ENCODE measurements at regions not wholly inside any gene's neighbourhood (a gene's known extent, or its start where the extent isn't known, plus 50 kb on each side); places are given as distances from the start of the nearest gene placed in this dataset.

DNA sequence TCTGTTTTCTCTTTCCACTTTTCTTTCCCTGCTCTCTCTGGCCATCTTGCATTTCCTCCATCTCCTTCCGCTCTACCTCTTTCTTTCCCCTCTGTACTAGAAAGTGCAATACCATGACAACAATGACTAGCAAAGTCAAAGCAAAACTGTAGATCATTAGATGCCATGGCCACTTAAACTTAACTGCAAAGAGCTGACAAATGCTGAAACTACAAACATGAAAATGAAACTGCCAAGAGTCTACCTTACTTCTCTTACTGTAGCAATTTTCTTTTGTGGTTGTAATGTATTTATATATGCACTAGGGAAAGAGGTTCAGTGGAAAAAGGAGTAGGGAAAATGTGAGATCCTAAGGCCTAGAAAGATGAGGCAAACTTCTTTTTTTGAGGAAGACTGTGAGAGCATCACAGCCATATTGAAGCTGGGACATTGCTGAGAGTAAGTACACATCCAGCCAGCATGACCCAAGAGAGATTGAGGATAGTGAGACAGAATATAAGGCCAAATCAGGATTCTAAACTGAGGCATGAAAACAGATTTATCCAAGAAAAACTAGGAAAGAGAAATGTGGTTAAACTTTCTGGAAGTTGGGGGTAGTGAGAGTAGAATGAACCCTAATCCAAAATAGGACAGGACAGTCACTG lies 276.6 kb upstream of the NAV3 start:
- Histone ChIP-seq H3K9me3 (replicated peaks; ENCODE audit: control insufficient read depth, insufficient read depth, low read length) (no peaks in the 10 kb centered on the region), H3K4me3 (no peak overlapping the region), H2AFZ (ENCODE audit: control insufficient read depth, low read depth, low read length) (peak overlapping the region; percentile 65), H3K79me2 (ENCODE audit: control insufficient read depth, insufficient read depth, low read length) (no peaks in the 10 kb centered on the region), H3K27ac (ENCODE audit: control insufficient read depth, insufficient read depth) (no peak overlapping the region; the same call in 1 of the 2 replicates), H4K20me1 (ENCODE audit: control insufficient read depth, insufficient read depth) (no peaks in the 10 kb centered on the region), H3K27me3 (replicated peaks in 1 of 2; ENCODE audit: control insufficient read depth in 2 of 2, insufficient read depth in 2 of 2, low read length in 1 of 2) (no peaks in the 10 kb centered on the region), H3K9ac (ENCODE audit: control insufficient read depth, insufficient read depth, low read length) (no peak overlapping the region), H3K4me2 (ENCODE audit: control insufficient read depth, insufficient read depth) (0 out of 2 replicates have a peak overlapping the region, but pooled peaks have one; percentile 30), H3K4me1 (ENCODE audit: control insufficient read depth, insufficient read depth, low read length) (peaks cover 3% of the 10 kb centered on the region; the same call in 1 of the 2 replicates), H3K36me3 (ENCODE audit: control insufficient read depth in 2 of 2, insufficient read depth in 2 of 2, low read length in 1 of 2) (no peaks in the 10 kb centered on the region)
- in situ Hi-C loops (cut with MboI), result no loop called here
- ATAC-seq (peak; percentile 99), DNase-seq (ENCODE audit: low read depth, low spot score) (peak; percentile 65), FAIRE-seq (peak; percentile 90)
- CTCF ChIA-PET, result no interaction called here
- intact Hi-C loops (cut with micrococcal nuclease; ENCODE audit: unreplicated experiment), result no loop called here
- POLR2A ChIA-PET, result no interaction called here
- 20% methylated on average over 1 of the region's 1 CpG for WGBS (ENCODE audit: insufficient coverage, insufficient replicate concordance, low lambda C conversion rate, missing lambda C conversion rate)
- BruUV-seq (replicated peaks), result no TSS peak
- RAD21 ChIA-PET (ENCODE audit: unreplicated experiment), result no interaction called here
- SMC1A ChIA-PET (ENCODE audit: uncharacterized antibody, unreplicated experiment), result no interaction called here
- TF ChIP-seq FOXM1 (IDR thresholded peaks at IDR 0.05; ENCODE audit: low read depth, low read length), result 0 out of 2 replicates have a peak, but pooled peaks have one; percentile 26
- peak; percentile 87 for TF ChIP-seq MTA2 (IDR thresholded peaks at IDR 0.05; ENCODE audit: low read depth)
- peak; percentile 63 to 70; a peak in 3 of 4 replicates for TF ChIP-seq IKZF2 (IDR thresholded peaks at IDR 0.05)
- TF ChIP-seq, protein P1, sequence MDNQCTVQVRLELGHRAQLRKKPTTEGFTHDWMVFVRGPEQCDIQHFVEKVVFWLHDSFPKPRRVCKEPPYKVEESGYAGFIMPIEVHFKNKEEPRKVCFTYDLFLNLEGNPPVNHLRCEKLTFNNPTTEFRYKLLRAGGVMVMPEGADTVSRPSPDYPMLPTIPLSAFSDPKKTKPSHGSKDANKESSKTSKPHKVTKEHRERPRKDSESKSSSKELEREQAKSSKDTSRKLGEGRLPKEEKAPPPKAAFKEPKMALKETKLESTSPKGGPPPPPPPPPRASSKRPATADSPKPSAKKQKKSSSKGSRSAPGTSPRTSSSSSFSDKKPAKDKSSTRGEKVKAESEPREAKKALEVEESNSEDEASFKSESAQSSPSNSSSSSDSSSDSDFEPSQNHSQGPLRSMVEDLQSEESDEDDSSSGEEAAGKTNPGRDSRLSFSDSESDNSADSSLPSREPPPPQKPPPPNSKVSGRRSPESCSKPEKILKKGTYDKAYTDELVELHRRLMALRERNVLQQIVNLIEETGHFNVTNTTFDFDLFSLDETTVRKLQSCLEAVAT (IDR thresholded peaks at IDR 0.05), result 0 out of 2 replicates have a peak, but pooled peaks have one; percentile 16
- TF ChIP-seq YY1 (IDR thresholded peaks at IDR 0.05; ENCODE audit: low read depth, low read length), result peak; percentile 45; the same call in 1 of the 2 replicates
- TF ChIP-seq ETV6 (conservative IDR thresholded peaks at IDR 0.05 in 1 of 2, IDR thresholded peaks at IDR 0.05 in 1 of 2; ENCODE audit: borderline replicate concordance in 1 of 2, low read depth in 1 of 2), result peak in 1 of 2 experiments; percentile 71; a peak in 2 of 4 replicates
- TF ChIP-seq LARP7 (IDR thresholded peaks at IDR 0.05), result no peak
- TF ChIP-seq EP300 (IDR thresholded peaks at IDR 0.05; ENCODE audit: borderline replicate concordance in 1 of 2, control insufficient read depth in 1 of 2, low read depth in 2 of 2, low read length in 2 of 2), result peak; percentile 52 to 61; a peak in 2 of 4 replicates
- TF ChIP-seq JUND (IDR thresholded peaks at IDR 0.05; ENCODE audit: low read depth, low read length), result peak; percentile 44; the same call in 1 of the 2 replicates
- peak; percentile 79 for TF ChIP-seq BMI1 (IDR thresholded peaks at IDR 0.05; ENCODE audit: borderline replicate concordance)
- 0 out of 2 replicates have a peak, but pooled peaks have one; percentile 31 for TF ChIP-seq NFIC (IDR thresholded peaks at IDR 0.05; ENCODE audit: low read depth, low read length)
- no peak for TF ChIP-seq MEF2B (IDR thresholded peaks at IDR 0.05; ENCODE audit: partially characterized antibody, poor library complexity, severe bottlenecking)
- no peak for TF ChIP-seq CBX3 (IDR thresholded peaks at IDR 0.05; ENCODE audit: borderline replicate concordance, low read depth)
- 0 out of 2 replicates have a peak, but pooled peaks have one; percentile 46 for TF ChIP-seq NBN (IDR thresholded peaks at IDR 0.05)
- peak; percentile 37; the same call in 1 of the 2 replicates for TF ChIP-seq BACH1 (IDR thresholded peaks at IDR 0.05; ENCODE audit: borderline replicate concordance)
- TF ChIP-seq, protein P2, sequence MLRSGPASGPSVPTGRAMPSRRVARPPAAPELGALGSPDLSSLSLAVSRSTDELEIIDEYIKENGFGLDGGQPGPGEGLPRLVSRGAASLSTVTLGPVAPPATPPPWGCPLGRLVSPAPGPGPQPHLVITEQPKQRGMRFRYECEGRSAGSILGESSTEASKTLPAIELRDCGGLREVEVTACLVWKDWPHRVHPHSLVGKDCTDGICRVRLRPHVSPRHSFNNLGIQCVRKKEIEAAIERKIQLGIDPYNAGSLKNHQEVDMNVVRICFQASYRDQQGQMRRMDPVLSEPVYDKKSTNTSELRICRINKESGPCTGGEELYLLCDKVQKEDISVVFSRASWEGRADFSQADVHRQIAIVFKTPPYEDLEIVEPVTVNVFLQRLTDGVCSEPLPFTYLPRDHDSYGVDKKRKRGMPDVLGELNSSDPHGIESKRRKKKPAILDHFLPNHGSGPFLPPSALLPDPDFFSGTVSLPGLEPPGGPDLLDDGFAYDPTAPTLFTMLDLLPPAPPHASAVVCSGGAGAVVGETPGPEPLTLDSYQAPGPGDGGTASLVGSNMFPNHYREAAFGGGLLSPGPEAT (IDR thresholded peaks at IDR 0.05; ENCODE audit: low read depth), result peak; percentile 32; the same call in 1 of the 2 replicates
- TF ChIP-seq IRF4 (IDR thresholded peaks at IDR 0.05; ENCODE audit: low read depth, low read length), result 0 out of 2 replicates have a peak, but pooled peaks have one; percentile 49
- peak; percentile 63 for TF ChIP-seq BCL11A (IDR thresholded peaks at IDR 0.05; ENCODE audit: low read depth, low read length)

Data from GM12878 (cell line).